ENCODE measurements at regions not wholly inside any gene's neighbourhood (a gene's known extent, or its start where the extent isn't known, plus 50 kb on each side); places are given as distances from the start of the nearest gene placed in this dataset.

DNA sequence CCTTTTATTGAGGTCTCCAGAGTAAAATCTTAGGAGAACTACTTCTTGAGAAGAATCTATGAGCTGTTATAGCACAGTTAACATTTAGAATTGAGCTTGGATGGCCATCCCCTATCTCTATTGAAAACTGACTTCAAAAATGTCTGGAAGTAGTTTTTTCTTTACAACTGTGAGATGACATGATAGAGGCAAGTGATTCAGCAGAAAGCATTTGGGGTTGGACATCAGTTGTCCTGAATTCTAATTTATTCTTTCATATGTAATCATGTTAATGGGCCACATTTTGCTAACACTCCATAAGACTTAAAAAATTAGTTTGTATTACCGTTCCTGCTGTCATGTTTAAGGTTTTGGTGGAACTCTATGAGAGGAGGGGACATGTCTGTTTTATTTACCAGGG, 237.0 kb upstream of the SLC14A2 start:
- Histone ChIP-seq H3K9me3 (no peaks in the 10 kb centered on the region), H3K27ac (no peak overlapping the region), H3K4me3 (no peak overlapping the region), H3K27me3 (no peaks in the 10 kb centered on the region), H3K36me3 (no peaks in the 10 kb centered on the region), H3K4me1 (no peaks in the 10 kb centered on the region)
- ATAC-seq (no peak), DNase-seq (no peak)
- TF ChIP-seq, protein P1, sequence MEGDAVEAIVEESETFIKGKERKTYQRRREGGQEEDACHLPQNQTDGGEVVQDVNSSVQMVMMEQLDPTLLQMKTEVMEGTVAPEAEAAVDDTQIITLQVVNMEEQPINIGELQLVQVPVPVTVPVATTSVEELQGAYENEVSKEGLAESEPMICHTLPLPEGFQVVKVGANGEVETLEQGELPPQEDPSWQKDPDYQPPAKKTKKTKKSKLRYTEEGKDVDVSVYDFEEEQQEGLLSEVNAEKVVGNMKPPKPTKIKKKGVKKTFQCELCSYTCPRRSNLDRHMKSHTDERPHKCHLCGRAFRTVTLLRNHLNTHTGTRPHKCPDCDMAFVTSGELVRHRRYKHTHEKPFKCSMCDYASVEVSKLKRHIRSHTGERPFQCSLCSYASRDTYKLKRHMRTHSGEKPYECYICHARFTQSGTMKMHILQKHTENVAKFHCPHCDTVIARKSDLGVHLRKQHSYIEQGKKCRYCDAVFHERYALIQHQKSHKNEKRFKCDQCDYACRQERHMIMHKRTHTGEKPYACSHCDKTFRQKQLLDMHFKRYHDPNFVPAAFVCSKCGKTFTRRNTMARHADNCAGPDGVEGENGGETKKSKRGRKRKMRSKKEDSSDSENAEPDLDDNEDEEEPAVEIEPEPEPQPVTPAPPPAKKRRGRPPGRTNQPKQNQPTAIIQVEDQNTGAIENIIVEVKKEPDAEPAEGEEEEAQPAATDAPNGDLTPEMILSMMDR (IDR thresholded peaks at IDR 0.05) = no peak
- intact Hi-C loops (cut with DNase I) = no loop called here

DNA sequence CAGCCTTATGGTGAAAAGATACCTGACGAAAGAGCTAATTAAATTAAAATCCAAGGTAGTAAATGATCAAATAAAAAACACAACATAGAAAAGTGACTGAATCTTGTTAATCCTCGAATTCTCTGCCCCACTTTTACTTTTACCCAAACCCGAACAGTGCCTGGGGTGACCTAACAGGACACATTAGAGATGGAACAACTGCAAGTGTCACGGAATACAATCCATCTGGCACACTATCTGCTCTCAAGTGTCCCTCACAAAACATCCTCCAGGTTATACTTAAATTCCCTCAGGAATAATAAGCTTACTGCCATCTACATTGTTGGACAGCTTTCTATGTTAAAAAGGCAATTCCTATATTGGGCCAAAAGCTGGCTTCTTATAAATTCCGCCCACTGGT, 236.3 kb upstream of the SLC14A2 start:
- Histone ChIP-seq H3K27me3 (no peaks in the 10 kb centered on the region), H3K36me3 (no peaks in the 10 kb centered on the region), H3K27ac (no peak overlapping the region), H3K4me3 (no peak overlapping the region), H3K9me3 (no peaks in the 10 kb centered on the region), H3K4me1 (no peaks in the 10 kb centered on the region)
- TF ChIP-seq, protein P1 (IDR thresholded peaks at IDR 0.05) = no peak
- ATAC-seq (no peak), DNase-seq (no peak)
- intact Hi-C loops (cut with DNase I) = no loop called here

DNA sequence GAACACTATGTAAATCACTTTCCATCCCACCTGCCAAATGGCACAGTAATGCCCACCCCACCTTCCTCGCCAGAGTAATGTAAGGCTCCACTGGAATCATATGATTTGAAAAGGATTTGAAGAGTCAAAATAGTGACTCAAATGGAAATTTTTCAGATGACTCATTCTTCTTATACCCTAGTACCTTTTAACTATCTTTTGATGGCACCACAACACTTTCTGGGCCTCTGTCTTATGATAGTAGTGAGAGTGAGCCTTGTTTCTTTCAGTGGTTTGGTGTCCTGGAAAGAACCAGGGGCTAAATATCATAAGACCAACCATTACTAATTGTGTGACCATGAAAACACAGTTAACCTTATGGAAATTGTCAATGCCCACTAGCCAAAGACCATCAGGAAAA, 235.4 kb upstream of the SLC14A2 start:
- intact Hi-C loops (cut with DNase I) = no loop called here
- H3K27me3 ChIP-seq = no peaks in the 10 kb centered on the region
- ATAC-seq = no peak

DNA sequence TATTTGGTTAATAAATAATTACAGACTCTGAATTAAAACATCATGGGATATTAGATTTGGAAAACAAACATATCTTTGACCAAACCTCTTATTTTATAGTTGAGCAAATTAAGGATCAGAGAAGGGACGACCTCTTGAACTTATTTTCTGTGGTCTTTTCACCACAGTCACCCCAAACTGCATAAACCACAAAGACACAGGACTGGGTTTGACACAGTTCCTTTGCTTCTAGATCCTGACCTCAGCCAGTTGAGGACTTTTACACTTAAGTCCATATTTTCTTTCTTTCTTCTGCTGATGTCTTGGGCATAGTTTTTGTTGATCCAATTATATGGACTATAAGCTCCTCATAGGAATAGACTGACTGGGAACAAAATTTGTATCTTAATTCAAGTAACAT, 234.0 kb upstream of the SLC14A2 start:
- H3K36me3 ChIP-seq = no peaks in the 10 kb centered on the region
- TF ChIP-seq, protein P1 (IDR thresholded peaks at IDR 0.05) = no peak
- no peak overlapping the region for H3K4me3 ChIP-seq
- no peaks in the 10 kb centered on the region for H3K4me1 ChIP-seq
- no peak overlapping the region for H3K27ac ChIP-seq
- no peaks in the 10 kb centered on the region for H3K9me3 ChIP-seq
- H3K27me3 ChIP-seq = no peaks in the 10 kb centered on the region
- intact Hi-C loops (cut with DNase I) = no loop called here
- no peak for DNase-seq
- ATAC-seq = no peak

More for the DNA sequence above, 235.4 kb upstream of the SLC14A2 start:
- TF ChIP-seq, protein P1 (IDR thresholded peaks at IDR 0.05) = no peak
- H3K9me3 ChIP-seq = no peaks in the 10 kb centered on the region
- H3K4me3 ChIP-seq = no peak overlapping the region
- DNase-seq = no peak
- H3K36me3 ChIP-seq = no peaks in the 10 kb centered on the region
- no peaks in the 10 kb centered on the region for H3K4me1 ChIP-seq
- H3K27ac ChIP-seq = no peak overlapping the region

DNA sequence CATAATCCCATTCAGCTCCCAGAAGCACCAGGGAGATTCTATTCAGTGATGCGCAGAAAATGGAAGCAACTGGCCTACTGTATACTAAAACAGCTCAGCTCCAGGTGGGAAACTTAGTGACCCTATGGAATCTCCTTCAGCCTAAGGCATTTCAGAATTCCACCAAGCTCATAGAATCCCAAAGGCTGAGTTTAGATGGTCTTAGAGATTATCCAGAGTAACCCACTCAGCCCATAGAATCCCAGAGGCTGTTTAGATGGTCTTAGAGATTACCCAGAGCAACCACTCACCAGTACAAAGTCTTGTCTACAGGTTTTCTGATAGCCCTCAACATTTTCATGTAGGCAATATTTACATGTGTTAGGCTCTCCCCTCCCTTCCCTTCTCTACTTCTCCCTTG, 232.0 kb upstream of the SLC14A2 start:
- H3K4me3 ChIP-seq = no peak overlapping the region
- no peaks in the 10 kb centered on the region for H3K4me1 ChIP-seq
- intact Hi-C loops (cut with DNase I) = no loop called here
- H3K27ac ChIP-seq = no peak overlapping the region
- no peaks in the 10 kb centered on the region for H3K9me3 ChIP-seq
- no peak for DNase-seq
- TF ChIP-seq, protein P1 (IDR thresholded peaks at IDR 0.05) = no peak
- no peaks in the 10 kb centered on the region for H3K36me3 ChIP-seq
- no peak for ATAC-seq
- no peaks in the 10 kb centered on the region for H3K27me3 ChIP-seq

All from upper lobe of right lung (tissue), 1 donor.